H9 (cell line): ENCODE measurements at regions not wholly inside any gene's neighbourhood (a gene's known extent, or its start where the extent isn't known, plus 50 kb on each side); places are given as distances from the start of the nearest gene placed in this dataset.

Source experiments
- DNase-seq: peaks from one replicate; pipeline ENCODE4 v3.0.0-alpha.2; 2017
- H2AFZ ChIP-seq: one replicate; pipeline ENCODE4 v1.6.1; 2013; ENCODE audit warnings: mild to moderate bottlenecking, low read length, control low read depth, moderate library complexity
- H2AK5ac ChIP-seq: 2 replicates; pipeline ENCODE4 v1.6.1; 2013; ENCODE audit warnings: low read length, control low read depth, mixed read lengths; ENCODE audit not compliant: insufficient read length
- H2BK120ac ChIP-seq: one replicate; pipeline ENCODE4 v1.6.1; 2013; ENCODE audit warnings: low read depth, mild to moderate bottlenecking, low read length, control low read depth, inconsistent platforms; ENCODE audit not compliant: poor library complexity, severe bottlenecking
- H2BK12ac ChIP-seq: 2 replicates; pipeline ENCODE4 v1.6.1; 2013; ENCODE audit warnings: low read length, control low read depth, mixed read lengths, low read depth; ENCODE audit not compliant: insufficient read length
- H2BK15ac ChIP-seq: 2 replicates; pipeline ENCODE4 v1.6.1; 2013; ENCODE audit warnings: low read depth, low read length, control low read depth
- H2BK20ac ChIP-seq: one replicate; pipeline ENCODE4 v1.6.1; 2013; ENCODE audit warnings: low read depth, mild to moderate bottlenecking, low read length, control low read depth, inconsistent platforms; ENCODE audit not compliant: poor library complexity, severe bottlenecking
- H2BK5ac ChIP-seq: 2 replicates; pipeline ENCODE4 v1.6.1; 2013; ENCODE audit warnings: low read length, control low read depth, mixed read lengths; ENCODE audit not compliant: insufficient read length
- H3K14ac ChIP-seq: 2 replicates; pipeline ENCODE4 v1.6.1; 2013; ENCODE audit warnings: low read length, control low read depth; ENCODE audit not compliant: insufficient read depth
- H3K18ac ChIP-seq: 2 replicates; pipeline ENCODE4 v1.6.1; 2013; ENCODE audit warnings: low read depth, mild to moderate bottlenecking, mixed read lengths, low read length, control low read depth; ENCODE audit not compliant: insufficient read length
- H3K23ac ChIP-seq: 2 replicates; pipeline ENCODE4 v1.6.1; 2013; ENCODE audit warnings: low read length, control low read depth, mixed read lengths, low read depth; ENCODE audit not compliant: insufficient read length
- H3K23me2 ChIP-seq: 2 replicates; pipeline ENCODE4 v1.6.1; 2013; ENCODE audit warnings: low read depth, mild to moderate bottlenecking, mixed read lengths, low read length, control low read depth; ENCODE audit not compliant: insufficient read length, poor library complexity, severe bottlenecking
- H3K27ac ChIP-seq: 2 replicates; pipeline ENCODE4 v1.5.1; 2013; ENCODE audit warnings: low read length, control low read depth, mixed read lengths, low read depth; ENCODE audit not compliant: insufficient read length
- H3K27me3 ChIP-seq: 2 replicates; pipeline ENCODE4 v1.6.1; 2013; ENCODE audit warnings: low read length, control low read depth, inconsistent platforms; ENCODE audit not compliant: insufficient read depth
- H3K4ac ChIP-seq: 2 replicates; pipeline ENCODE4 v1.6.1; 2013; ENCODE audit warnings: low read depth, mild to moderate bottlenecking, control low read depth, inconsistent platforms, low read length, moderate library complexity
- H3K4me1 ChIP-seq: 2 replicates; pipeline ENCODE4 v1.6.1; 2013; ENCODE audit warnings: low read length, control low read depth, inconsistent platforms; ENCODE audit not compliant: insufficient read depth
- H3K4me2 ChIP-seq: 2 replicates; pipeline ENCODE4 v1.6.1; 2013; ENCODE audit warnings: low read length, control low read depth, mixed read lengths; ENCODE audit not compliant: insufficient read length, insufficient read depth
- H3K56ac ChIP-seq: 2 replicates; pipeline ENCODE4 v1.6.1; 2013; ENCODE audit warnings: low read depth, mild to moderate bottlenecking, mixed read lengths, low read length, control low read depth; ENCODE audit not compliant: insufficient read length
- H3K79me1 ChIP-seq: 2 replicates; pipeline ENCODE4 v1.6.1; 2013; ENCODE audit warnings: low read depth, mild to moderate bottlenecking, moderate library complexity, low read length, control low read depth, inconsistent platforms; ENCODE audit not compliant: insufficient read depth, poor library complexity, severe bottlenecking
- H3K79me2 ChIP-seq: 2 replicates; pipeline ENCODE4 v1.6.1; 2013; ENCODE audit warnings: low read length, control low read depth, inconsistent platforms; ENCODE audit not compliant: insufficient read depth
- H3K9ac ChIP-seq: 2 replicates; pipeline ENCODE4 v1.6.1; 2013; ENCODE audit warnings: low read length, control low read depth, mixed read lengths; ENCODE audit not compliant: insufficient read length; ENCODE audit errors: extremely low read depth
- H3K9me3 ChIP-seq: one replicate; pipeline ENCODE4 v1.6.1; 2013; ENCODE audit warnings: low read depth, low read length, inconsistent platforms; ENCODE audit not compliant: control insufficient read depth
- H3T11ph ChIP-seq: one replicate; pipeline ENCODE4 v1.6.1; 2013; ENCODE audit warnings: mild to moderate bottlenecking, low read length, control low read depth, inconsistent platforms
- H4K20me1 ChIP-seq: one replicate; pipeline ENCODE4 v1.6.1; 2013; ENCODE audit not compliant: control insufficient read depth, insufficient read length, insufficient read depth
- H4K5ac ChIP-seq: 2 replicates; pipeline ENCODE4 v1.6.1; 2013; ENCODE audit warnings: low read depth, mild to moderate bottlenecking, mixed read lengths, low read length, control low read depth; ENCODE audit not compliant: insufficient read length
- H4K8ac ChIP-seq: replicated peaks from 2 replicates; pipeline ENCODE4 v1.6.1; 2013; ENCODE audit warnings: low read length, control low read depth, mixed read lengths, low read depth; ENCODE audit not compliant: insufficient read length
- H4K91ac ChIP-seq: 2 replicates; pipeline ENCODE4 v1.6.1; 2013; ENCODE audit warnings: low read depth, mild to moderate bottlenecking, moderate library complexity, mixed read lengths, low read length, control low read depth; ENCODE audit not compliant: insufficient read length
- H3K27ac Mint-ChIP-seq, 3 experiments: 2 replicates in 2 of 3; 3 replicates in 1 of 3; pipeline ENCODE4 v1.8.0; 2020 to 2021; ENCODE audit warnings: mixed read lengths in 3 of 3, mild to moderate bottlenecking in 1 of 3, moderate library complexity in 1 of 3
- H3K27me3 Mint-ChIP-seq: 2 replicates; pipeline ENCODE4 v1.8.0; 2021; ENCODE audit warnings: low read depth, mild to moderate bottlenecking, moderate library complexity, mixed read lengths
- H3K36me3 Mint-ChIP-seq, 3 experiments: 2 replicates in 2 of 3; 3 replicates in 1 of 3; pipeline ENCODE4 v1.8.0; 2020 to 2021; ENCODE audit warnings: low read depth in 3 of 3, mixed read lengths in 3 of 3; ENCODE audit not compliant: insufficient read depth in 1 of 3
- H3K4me1 Mint-ChIP-seq, 2 experiments: 2 replicates each; pipeline ENCODE4 v1.8.0; 2020; ENCODE audit warnings: mixed read lengths in 2 of 2
- H3K4me3 Mint-ChIP-seq, 2 experiments: 2 replicates in 1 of 2; 3 replicates in 1 of 2; pipeline ENCODE4 v1.8.0; 2020 to 2021; ENCODE audit warnings: mild to moderate bottlenecking in 2 of 2, mixed read lengths in 2 of 2, moderate library complexity in 1 of 2
- H3K9me3 Mint-ChIP-seq, 2 experiments: 2 replicates in 1 of 2; 3 replicates in 1 of 2; pipeline ENCODE4 v1.8.0; 2020; ENCODE audit warnings: mild to moderate bottlenecking in 2 of 2, mixed read lengths in 2 of 2, moderate library complexity in 1 of 2
- WGBS: extraction: QIAGEN DNeasy Blood & Tissue Kit; methylation state at CpG from one replicate; pipeline ENCODE4 v1.1.7; 2013; ENCODE audit warnings: missing lambda C conversion rate, low lambda C conversion rate, mixed read lengths; ENCODE audit not compliant: insufficient read length; ENCODE audit errors: extremely low coverage; 5-methylcytosine and 5-hydroxymethylcytosine counted together
- TF ChIP-seq, protein P1 (sequence below): fragments of 200-600 bp; sonication (generic); conservative IDR thresholded peaks from 3 replicates; pipeline ENCODE4 v1.8.0; 2021; ENCODE audit warnings: antibody characterized with exemption, mild to moderate bottlenecking

DNA sequence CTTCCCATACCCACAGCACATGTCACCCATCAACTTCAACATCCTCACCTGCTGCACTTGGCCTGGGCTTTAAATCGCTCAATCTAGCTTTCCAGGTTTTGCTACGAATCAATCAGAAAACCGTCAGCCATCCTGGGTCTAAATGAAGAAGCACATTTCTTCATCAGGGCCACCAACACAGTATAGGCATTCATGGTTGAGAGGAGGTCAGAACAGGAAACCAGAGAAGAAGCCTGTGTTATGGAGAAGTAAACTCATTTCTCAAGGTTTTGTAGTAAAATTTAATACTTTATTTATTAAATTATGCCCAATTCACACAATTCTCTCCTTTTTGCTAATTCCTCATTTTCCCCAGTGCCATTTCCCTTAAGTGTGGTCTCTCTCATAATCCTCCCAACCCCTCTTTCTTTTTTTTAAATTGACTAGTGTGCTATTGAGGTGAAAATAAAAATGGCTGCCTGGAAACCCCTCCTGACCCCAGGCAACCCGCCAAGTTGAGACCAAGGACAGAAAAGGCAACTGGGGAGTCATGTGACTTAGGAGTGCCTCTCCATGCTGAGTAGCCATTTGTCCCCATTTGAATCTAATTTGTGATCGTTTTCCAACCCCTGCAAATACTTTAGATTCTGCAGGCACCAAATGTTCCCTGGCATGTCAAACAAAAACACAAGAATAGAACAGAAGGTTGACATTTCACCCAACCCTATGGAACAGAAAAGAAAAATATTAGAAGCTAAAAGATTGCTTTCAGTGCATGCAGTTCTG, 181.1 kb upstream of the NAMPT start:
- Histone ChIP-seq H3K4me1 (no peaks in the 10 kb centered on the region; the same call in 1 of the 2 replicates), H3K14ac (no peak overlapping the region), H3K56ac (no peak overlapping the region), H2BK15ac (no peak overlapping the region), H3K9ac (no peak overlapping the region), H3K27ac (no peak overlapping the region), H3K79me1 (no peaks in the 10 kb centered on the region), H2BK12ac (no peak overlapping the region), H2BK5ac (no peak overlapping the region), H3K23me2 (no peaks in the 10 kb centered on the region), H3K4me2 (no peak overlapping the region), H3T11ph (no peak overlapping the region), H2BK20ac (no peak overlapping the region), H2AFZ (no peak overlapping the region), H3K79me2 (no peaks in the 10 kb centered on the region), H4K20me1 (no peaks in the 10 kb centered on the region), H3K9me3 (no peaks in the 10 kb centered on the region), H4K8ac (no peak overlapping the region), H2AK5ac (no peak overlapping the region), H2BK120ac (no peak overlapping the region), H3K4ac (no peak overlapping the region), H3K23ac (no peak overlapping the region), H4K5ac (no peak overlapping the region), H3K18ac (no peak overlapping the region), H3K27me3 (no peaks in the 10 kb centered on the region; the same call in 1 of the 2 replicates), H4K91ac (no peak overlapping the region)
- no CpG with 5 or more reads among the region's 5 CpGs for WGBS
- H3K4me3 Mint-ChIP-seq: no peak overlapping the region
- H3K4me1 Mint-ChIP-seq: peaks cover 34 to 41% of the 10 kb centered on the region in 2 experiments
- TF ChIP-seq, protein P1, sequence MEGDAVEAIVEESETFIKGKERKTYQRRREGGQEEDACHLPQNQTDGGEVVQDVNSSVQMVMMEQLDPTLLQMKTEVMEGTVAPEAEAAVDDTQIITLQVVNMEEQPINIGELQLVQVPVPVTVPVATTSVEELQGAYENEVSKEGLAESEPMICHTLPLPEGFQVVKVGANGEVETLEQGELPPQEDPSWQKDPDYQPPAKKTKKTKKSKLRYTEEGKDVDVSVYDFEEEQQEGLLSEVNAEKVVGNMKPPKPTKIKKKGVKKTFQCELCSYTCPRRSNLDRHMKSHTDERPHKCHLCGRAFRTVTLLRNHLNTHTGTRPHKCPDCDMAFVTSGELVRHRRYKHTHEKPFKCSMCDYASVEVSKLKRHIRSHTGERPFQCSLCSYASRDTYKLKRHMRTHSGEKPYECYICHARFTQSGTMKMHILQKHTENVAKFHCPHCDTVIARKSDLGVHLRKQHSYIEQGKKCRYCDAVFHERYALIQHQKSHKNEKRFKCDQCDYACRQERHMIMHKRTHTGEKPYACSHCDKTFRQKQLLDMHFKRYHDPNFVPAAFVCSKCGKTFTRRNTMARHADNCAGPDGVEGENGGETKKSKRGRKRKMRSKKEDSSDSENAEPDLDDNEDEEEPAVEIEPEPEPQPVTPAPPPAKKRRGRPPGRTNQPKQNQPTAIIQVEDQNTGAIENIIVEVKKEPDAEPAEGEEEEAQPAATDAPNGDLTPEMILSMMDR: no peak
- H3K36me3 Mint-ChIP-seq: peaks cover 0 to 5% (median 2%) of the 10 kb centered on the region in 3 experiments; a peak in 6 of 7 replicates
- no peak for DNase-seq
- H3K27ac Mint-ChIP-seq: no peak overlapping the region
- peaks cover 2% of the 10 kb centered on the region; the same call in 1 of the 2 replicates for H3K27me3 Mint-ChIP-seq
- peaks cover 10 to 23% of the 10 kb centered on the region in 2 experiments; a peak in 4 of 5 replicates for H3K9me3 Mint-ChIP-seq
